NCI-H1092 treated with DMSO at 0.1 percent for 48 hours (cell line): ENCODE measurements at regions not wholly inside any gene's neighbourhood (a gene's known extent, or its start where the extent isn't known, plus 50 kb on each side); places are given as distances from the start of the nearest gene placed in this dataset.

ENCODE experiments used
- DNase-seq: peaks from one replicate; lab custom pipeline; 2025; lab: John Stamatoyannopoulos, UW

DNA sequence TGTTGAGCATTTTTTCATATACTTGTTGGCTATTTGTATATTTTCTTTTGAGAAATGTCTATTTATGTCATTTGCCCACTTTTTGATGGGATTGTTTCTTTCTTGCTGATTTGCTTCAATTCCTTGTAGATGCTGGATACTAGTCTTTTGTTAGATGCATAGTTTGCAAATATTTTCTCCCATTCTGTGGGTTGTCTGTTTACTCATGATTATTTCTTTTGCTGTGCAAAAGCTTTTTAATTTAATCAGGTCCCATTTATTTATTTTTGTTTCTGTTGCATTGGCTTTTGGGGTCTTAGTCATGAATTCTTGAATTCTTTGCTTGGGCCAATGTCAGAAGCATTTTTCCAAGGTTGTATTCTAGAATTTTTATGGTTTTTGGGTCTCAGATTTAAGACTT, 251.7 kb downstream of the WNT5A start:
- no peak for DNase-seq

DNA sequence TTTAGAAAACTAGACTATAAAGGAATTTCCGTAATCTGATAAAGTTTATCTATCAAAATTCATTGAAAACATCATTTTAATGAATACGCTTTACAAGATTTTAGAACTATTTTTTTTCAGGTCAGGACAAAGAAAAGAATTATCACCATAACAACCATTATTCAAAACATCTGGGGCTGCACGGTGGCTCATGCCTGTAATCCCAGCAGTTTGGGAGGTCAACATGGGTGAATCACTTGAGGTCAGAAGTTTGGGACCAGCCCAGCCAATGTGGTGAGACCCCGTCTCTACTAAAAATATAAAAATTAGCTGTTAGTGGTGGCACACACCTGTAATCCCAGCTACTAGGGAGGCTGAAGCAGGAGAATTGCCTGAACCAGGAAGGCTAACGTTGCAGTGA, 260.4 kb downstream of the WNT5A start:
- no peak for DNase-seq

DNA sequence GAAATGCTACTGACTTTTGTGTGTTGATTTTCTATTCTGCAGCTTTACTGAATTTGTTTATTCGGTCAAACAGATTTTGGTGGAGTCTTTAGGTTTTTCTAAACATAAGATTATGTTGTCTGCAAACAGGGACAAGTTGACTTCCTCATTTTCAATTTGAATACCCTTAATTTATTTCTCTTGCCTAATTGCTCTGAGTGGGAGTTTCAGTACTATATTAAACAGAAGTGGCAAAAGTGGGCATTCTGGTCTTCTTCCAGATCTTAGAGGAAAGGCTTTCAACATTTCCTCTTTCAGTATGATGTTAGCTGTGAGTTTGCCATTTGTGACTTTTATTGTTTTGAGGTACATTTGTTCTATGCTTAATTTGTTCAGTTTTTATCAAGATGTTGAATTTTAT, 268.5 kb downstream of the WNT5A start:
- no peak for DNase-seq

DNA sequence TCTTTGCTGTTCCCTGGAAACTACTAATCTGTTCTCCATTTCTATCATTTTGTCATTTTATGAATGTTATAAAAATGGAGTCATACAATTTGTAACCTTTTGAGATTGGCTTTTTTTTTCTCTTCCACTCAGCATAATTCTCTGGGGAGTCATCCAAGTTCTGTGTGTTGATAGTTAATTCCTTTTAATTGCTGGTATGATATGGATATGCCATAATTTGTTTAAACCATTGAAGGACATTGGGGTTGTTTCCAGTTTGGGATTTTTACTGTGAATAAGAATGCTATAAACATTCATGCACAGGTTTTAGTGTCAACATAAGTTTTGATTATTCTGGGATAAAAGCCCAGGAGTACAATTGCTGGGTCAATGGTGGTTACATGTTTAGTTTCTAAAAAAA, 279.4 kb downstream of the WNT5A start:
- peak; percentile 1 for DNase-seq

DNA sequence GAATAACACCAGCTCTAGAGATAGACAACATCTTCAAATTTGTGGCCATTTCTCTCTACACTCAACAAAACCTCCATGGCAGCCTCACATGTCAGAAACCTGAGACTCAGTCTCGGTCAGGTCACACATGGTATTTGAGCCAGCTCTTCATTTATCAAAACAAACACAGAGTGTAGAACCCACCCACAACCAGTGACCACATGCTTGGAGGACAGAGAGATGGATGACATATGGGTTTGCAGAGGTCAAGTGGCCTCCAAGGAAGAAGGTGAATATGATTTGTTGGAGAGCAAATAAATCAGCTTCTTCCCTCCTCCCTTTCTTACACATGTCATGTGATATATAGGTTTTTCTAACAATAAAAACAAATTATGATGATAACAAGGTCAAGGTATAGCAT, 278.1 kb upstream of the LRTM1 start:
- DNase-seq: no peak

DNA sequence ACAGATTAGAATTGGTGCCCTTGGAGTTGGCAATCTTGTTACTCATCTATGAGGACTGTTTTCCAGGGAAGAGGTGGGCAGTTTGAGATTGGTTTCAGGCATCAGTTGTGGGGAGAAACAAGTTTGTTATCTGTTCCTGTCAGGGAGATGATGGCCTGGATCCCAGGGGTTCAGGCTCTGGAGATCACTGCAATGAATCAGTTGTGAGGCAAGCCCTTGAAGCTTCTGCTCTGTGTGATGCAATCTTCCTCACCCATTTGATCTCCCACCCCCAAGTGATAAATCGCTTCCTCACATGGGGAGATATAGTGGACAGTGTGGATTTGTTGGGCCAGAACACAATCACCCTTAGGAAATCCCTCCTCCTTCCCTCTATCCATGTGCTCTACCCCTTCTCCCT, 276.6 kb upstream of the LRTM1 start:
- DNase-seq: no peak

DNA sequence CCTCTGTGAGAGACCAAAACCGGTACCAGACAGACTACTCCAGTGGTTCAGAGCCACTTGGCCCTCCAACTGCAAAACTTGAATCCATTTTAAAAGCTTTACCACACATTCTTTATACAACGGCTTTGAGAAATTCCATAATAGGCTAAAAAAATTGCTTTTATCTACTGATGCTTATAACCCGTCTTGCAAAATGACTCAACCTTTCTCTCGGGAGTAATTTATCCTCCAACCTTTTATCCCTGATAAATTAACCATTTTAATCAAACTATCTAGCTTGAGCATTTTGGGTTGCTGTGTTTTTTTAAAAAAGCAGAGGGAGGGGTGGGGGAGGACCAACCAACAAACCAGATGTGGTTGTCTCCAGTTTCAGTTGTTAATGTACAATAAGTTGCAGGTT, 275.7 kb upstream of the LRTM1 start:
- DNase-seq: no peak

DNA sequence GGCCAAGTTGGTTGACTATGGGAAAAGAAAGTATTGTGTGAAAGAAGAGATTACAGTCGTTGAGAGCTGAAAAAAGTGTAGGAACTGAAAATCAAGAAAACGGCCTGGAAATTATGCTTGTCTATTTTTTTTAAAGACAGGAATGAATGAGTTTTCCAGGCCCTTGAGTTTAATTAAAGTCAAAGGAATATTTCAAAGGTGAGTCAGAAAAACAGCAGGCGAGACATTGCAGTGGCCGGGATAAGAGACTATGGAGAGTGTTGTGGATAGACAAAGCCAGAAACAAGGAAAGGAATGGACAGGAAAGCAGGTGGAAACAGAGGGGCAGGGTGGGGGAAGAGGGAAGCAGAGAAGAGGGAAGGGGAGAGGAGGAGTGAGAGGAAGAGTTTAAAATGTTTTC, 275.1 kb upstream of the LRTM1 start:
- no peak for DNase-seq

DNA sequence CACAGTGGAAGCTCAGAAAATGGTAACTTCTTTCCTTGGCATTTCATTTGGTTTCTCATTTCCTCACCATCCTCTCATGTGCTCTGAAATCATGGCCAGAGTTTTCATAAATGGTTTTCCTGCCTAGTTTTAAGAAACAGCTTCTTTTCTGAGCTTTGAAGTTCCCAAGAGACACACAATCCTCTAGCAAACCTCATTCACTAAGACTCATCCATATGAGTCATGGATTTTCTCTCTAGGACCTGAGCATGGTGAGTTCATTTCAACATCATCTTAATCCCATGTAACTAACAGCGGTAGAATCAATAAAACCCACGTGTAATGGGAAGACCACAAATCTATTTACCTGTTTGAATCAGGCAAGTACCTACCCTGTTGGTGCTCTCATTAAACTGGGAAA, 274.5 kb upstream of the LRTM1 start:
- no peak for DNase-seq

DNA sequence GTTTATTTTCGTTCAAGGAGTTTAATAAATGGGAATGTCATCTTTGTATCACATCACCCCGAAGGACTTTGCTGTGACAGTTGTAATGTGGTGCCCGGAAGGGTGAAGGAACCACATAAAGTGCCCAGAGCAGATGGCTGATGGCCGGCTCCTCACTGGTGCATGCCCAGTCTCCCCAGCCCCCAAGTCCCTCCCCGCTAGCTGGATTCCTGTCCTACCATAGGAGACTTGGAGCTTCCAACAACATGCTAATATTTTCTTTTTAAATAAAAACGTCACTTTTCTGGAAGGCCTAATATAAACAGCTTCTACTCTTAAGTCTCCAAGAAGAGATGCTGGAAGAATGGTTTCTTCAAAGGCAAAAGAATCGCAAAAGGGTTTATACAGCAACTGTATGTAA, 273.9 kb upstream of the LRTM1 start:
- DNase-seq: no peak

DNA sequence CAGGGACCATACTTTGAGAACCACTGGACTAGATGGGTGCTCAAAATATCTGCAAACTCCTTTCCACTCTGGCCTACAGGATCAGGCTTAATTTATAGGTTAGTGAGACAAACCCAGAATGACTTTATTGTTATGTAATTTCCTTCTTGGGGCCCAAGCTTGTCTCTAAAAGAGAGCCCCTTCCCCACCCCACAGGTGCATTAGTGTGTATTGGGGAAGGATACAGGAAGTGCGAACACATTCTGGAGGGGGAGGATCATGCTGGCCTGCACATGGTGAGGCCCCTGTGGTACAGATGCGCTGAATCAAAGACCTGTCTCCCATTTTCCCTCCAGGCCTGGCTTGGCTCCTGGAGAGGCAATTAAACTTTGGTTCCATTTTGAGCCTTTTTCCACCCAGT, 273.0 kb upstream of the LRTM1 start:
- DNase-seq: no peak

DNA sequence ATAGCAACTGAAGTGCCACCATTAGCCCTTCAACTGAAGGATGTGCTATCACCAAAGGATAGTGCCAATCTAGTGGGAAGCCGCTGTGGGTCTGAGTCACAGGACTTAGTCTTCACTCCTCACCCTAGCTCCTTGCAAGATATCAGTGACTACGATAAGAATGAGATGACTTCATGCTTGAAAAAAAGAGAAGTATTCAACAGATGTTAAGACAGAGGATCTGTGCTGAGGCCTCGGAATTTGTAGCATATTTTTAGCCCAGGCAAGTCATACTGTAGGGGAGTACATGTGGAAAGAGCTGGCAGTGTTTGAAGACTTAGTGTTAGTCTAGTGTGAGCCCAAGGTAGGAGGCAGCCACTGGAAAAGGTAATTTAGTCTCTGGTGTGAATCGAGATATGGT, 270.7 kb upstream of the LRTM1 start:
- DNase-seq: no peak

DNA sequence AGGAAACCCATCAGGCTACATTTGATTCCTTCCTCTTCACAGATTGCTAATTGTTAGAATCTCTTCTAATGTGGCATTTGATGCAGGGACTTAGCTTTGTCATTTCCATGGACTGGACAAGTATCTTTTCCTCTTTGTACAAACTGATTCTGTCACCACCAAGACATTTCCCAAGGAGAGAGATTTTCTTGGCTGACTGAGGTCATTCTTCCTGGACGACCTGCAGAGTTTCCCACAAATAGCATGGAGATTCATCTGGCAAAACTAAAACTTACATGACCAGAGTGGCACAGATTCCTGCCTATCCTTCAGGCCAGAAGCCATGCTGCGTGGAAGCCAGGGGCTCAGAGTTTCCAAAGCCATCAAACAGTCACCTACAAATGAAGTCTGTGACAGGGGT, 269.2 kb upstream of the LRTM1 start:
- DNase-seq: no peak

DNA sequence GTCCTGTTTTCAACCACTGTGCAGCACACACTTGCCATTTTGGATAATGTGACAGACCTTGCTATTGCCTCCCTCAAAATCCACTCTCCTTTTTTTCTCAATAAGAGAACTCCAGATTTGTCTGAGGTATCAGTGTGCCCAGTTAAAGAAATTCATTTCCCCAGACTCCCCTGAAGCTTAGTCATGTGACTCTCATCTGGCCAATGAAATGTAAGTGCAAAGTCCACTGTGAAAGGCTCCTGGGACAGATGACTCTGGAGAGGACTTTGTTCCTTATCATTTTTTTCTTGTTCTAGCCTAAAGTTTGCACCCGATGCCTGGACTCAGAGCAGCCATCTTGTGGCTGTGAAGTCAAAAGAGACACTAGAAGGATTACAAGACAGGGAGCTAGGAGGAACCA, 268.6 kb upstream of the LRTM1 start:
- no peak for DNase-seq

DNA sequence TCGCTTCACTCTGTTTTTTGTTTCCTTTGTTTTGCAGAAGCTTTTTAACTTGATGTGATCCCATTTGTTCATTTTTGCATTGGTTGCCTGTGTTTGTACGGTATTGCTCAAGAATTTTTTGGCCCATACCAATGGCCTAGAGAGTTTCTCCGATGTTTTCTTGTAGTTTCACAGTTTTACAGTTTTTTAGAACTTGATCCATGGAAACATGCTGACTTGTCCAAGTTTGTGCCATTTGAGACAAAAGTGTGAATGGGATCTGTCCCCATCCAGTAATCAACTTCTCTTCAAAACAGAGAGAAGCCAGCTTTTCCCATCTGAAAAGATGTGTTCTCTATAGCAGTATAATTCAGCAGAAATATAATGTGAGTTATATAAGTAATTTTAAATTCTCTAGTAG, 266.5 kb upstream of the LRTM1 start:
- DNase-seq: no peak

DNA sequence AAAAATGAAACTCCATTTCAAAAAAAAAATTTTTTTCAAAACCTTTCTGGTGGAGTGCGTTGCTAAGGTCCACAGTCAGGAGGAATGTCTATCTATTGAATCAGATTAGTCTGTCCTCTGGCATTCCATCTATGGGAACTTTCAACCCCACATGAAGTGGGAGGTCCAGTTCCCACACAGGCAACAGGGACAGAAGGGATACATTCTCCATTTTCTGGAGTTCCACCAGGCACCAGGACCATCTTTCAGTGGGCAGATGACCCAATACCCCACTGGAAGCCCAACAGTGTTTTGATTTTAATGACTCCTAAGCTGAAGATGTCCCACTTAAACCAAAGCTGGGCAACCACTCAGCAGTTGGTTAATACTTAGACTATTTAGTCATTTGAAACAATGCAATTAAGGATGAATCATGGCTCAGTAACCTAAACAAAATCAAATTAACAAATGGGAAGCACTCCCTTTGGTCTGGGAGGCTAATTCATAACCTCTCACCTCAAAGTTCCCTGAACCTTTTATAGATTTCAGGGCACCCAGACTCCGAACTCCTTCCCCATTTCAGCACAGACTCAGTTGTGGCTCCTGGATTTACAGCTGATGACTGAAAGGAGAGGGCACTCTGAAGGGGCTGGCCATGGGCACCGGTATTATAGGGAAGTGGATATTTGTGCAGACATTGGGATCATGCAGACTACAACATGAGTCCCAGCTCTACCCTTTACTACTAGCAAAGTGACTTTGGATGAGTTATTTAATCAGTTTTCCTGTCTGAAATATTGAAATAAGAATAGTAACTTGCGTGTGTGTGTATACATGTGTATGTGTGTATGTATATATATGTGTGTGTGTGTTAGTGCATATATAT, 264.3 kb upstream of the LRTM1 start:
- no peak for DNase-seq

DNA sequence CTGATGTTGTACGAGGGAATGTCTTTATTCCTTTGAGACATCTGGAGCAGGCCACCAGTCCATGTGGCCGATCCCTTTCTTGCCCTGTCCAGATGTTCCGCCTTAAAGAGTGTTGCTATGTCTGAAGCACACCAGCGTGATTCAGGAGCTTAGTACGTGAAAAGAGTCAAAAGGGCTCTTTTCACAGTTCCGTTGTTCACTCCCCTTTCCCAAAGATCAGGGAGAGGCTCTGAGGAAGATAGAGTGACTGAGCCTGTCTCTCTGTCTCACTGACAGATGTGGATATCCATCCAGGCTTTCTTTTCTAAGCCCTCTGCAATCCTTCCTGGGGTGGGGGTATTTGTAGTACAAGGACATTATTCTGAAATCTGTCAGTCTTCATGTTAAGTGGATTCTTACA, 262.5 kb upstream of the LRTM1 start:
- DNase-seq: no peak

DNA sequence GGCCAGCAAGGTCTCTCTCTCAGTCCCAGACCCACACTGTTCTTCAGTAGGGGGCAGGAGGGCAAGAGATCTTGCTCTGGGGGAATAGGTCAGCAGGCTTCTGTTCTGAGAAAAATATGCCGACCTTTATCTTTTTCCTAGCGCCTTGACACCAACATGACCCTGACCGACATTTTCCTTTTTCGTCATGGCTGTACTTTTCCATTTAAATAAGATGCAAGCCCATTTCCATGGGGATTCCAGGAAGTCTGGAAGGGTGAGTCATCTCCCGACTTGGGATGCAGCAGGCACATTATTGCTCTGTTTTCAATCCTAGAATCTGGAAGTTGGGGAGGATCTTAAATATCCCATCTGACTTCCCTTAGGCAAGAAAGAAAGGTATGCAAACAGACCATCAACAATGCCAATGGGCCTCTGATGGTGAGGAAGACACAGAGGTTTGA, 261.5 kb upstream of the LRTM1 start:
- no peak for DNase-seq

DNA sequence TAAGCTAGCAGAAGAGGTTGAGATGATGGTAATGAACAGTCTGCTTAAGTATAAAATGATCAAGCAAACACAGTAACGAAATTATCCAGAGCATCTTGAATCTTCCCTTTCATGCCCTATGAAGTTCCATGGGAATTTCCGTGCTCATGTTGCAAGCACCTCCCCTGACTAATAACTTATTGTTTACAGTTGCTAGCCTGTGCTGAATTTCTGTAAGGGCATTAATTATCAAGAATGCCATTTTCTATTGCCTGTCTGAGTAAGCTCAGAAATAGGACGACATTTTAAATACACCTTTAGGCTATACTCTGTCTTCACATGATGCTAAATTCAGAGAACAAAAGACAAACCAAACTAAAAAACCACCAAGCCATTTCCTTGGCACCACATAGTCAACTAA, 257.5 kb upstream of the LRTM1 start:
- DNase-seq: no peak

DNA sequence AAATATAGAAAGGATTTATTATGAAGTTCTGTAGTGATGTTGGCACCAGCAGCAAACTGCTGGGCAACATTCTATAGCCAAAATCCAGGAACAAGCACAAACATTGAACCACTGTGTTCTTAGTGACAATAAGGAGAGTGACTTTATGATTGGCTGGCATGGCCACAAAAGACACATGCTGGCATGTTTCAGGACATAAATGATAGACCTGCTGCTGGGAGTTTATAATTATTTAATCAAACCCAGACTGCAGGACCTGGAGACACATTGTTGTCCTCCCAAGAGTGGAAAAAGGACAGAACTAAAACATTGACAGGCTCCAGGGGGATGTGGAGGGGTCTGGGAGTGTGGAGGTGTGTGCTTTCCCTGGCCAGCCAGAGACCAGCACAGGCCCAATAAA, 255.3 kb upstream of the LRTM1 start:
- DNase-seq: no peak

DNA sequence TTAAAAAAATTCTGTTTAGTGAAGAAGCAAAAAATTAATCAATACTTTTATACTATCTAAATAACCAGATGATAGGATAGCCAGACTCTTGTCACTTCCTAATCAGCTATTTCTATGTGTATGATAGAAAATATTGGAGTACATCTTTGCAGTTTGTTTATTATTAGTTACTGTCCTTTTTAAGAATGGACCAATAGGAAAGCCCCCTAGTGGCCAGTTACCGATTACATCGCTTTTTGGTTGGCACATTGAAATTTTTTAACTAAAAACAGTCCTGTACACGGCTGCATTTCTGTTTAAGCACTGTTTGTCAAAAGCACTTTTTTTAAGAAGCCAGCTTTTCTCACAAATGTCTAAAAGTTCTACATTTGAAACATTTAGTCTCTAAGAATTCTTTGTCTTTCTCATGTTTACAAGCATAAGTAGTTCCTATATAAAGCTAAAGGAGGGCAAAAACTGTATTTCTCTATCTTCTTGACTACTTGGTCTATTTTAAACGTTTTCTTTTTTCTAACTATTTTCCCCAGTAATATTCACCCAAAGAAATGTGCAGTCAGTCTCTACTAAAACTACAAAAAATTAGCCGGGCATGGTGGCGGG, 253.2 kb upstream of the LRTM1 start:
- peak; percentile 4 for DNase-seq

DNA sequence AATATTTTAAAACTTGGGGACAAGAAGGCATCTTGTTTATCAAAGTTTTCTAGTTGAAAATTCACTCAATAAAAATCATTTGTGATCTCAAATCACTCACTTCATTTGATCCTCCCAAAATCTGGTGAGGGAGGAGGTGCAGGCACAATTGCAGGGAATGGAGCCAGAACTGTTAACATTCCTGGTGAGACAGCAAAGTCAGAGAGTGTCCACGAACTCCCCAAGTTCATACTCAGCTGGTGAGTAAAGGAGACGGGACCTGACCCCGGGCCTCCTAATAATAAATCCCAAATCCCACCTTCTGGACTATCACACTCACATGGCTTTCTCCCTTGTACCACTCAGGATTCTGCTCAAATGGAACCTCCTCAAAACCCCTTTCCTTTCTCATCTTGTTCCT, 252.3 kb upstream of the LRTM1 start:
- no peak for DNase-seq

DNA sequence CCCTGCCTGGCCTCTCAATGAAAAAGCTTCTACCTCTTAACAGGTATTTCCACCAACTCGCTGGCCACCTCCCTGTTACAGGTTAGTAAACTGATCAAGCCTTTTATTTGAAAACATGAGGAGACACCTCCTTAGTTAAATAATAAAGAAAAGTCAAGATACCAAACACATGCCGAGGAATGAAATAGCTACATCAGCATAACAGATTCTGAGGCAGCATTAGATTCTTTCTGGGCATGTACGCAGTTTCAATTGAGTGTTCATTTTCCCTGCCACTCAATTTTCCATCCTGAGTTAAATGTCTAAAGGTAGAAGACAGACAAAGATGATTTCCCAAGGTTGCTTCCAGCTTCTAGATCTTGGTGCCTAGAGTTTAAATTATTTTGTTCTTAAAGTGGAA, 250.5 kb upstream of the LRTM1 start:
- no peak for DNase-seq

DNA sequence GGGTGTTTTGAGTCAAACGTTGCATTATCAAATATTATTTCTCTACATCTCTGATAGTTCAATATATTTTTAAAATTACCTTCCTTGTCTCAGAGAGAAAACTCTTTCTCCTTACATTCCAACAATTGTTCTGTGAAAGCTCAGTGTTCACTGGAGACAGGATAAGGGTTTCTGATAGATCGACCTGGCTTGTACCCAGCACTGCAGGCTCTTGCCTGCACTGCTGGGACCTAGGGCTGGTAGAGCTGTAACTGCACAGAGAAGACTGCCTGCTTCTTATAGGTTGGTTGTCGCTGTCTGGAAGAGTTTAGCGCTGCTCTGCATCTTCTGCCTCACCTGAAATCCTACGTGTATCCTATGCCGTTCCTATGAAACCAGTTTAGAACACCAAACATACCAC, 249.9 kb upstream of the LRTM1 start:
- DNase-seq: no peak
